Spleen (tissue), 11 donors: ENCODE measurements at regions not wholly inside any gene's neighbourhood (a gene's known extent, or its start where the extent isn't known, plus 50 kb on each side); places are given as distances from the start of the nearest gene placed in this dataset.

Source experiments
- DNase-seq: peaks from one replicate; pipeline ENCODE4 v3.0.0-alpha.2; 2020
- H3K27ac ChIP-seq, 8 donors: fragments of 200-600 bp; sonication (generic) in 7 of 8; 1 replicate in 4 of 8; 2 replicates in 4 of 8; pipeline versions ENCODE4 v1.5.0 to v1.8.0; 2016 to 2021; ENCODE audit warnings: inconsistent platforms in 4 of 8, mild to moderate bottlenecking in 4 of 8, moderate library complexity in 1 of 8
- H3K27me3 ChIP-seq, 7 donors: fragments of 200-600 bp; sonication (generic) in 6 of 7; replicated peaks in 1 of 7; 1 replicate in 4 of 7; 2 replicates in 3 of 7; pipeline versions ENCODE4 v1.5.0 to v1.8.0; 2016 to 2021; ENCODE audit warnings: inconsistent platforms in 3 of 7, mild to moderate bottlenecking in 1 of 7
- H3K36me3 ChIP-seq, 6 donors: fragments of 200-600 bp; sonication (generic) in 5 of 6; 1 replicate in 4 of 6; 2 replicates in 2 of 6; pipeline versions ENCODE4 v1.5.0 to v1.8.0; 2016 to 2021; ENCODE audit warnings: inconsistent platforms in 2 of 6
- H3K4me1 ChIP-seq, 6 donors: fragments of 200-600 bp; sonication (generic) in 5 of 6; 1 replicate in 3 of 6; 2 replicates in 3 of 6; pipeline versions ENCODE4 v1.5.0 to v1.8.0; 2016 to 2021; ENCODE audit warnings: inconsistent platforms in 3 of 6
- H3K4me3 ChIP-seq, 8 donors: fragments of 200-600 bp; sonication (generic) in 7 of 8; 1 replicate in 4 of 8; 2 replicates in 4 of 8; pipeline versions ENCODE4 v1.5.0 to v1.8.0; 2016 to 2021; ENCODE audit warnings: inconsistent platforms in 4 of 8, mild to moderate bottlenecking in 4 of 8, moderate library complexity in 2 of 8
- H3K9me3 ChIP-seq, 8 donors: fragments of 200-600 bp; sonication (generic) in 7 of 8; 1 replicate in 4 of 8; 2 replicates in 4 of 8; pipeline versions ENCODE4 v1.5.0 to v1.8.0; 2016 to 2021; ENCODE audit warnings: inconsistent platforms in 4 of 8
- POLR2A ChIP-seq, 3 donors: fragments of 450-650 bp; IDR thresholded peaks; one replicate each; pipeline ENCODE4 v1.5.1; 2017; ENCODE audit warnings: antibody characterized with exemption in 3 of 3, mild to moderate bottlenecking in 1 of 3
- POLR2AphosphoS5 ChIP-seq, 3 donors: sonication (generic); formaldehyde crosslinking; IDR thresholded peaks; one replicate each; pipeline ENCODE4 v1.5.1; 2017; ENCODE audit warnings: antibody characterized with exemption in 3 of 3
- WGBS, 5 donors: extraction: QIAGEN DNeasy Blood & Tissue Kit in 3 of 5; methylation state at CpG; one replicate each; pipeline versions ENCODE4 v1.1.5 to v1.1.7; 2013 to 2018; 5-methylcytosine and 5-hydroxymethylcytosine counted together
- intact Hi-C: fragments of 100-400 bp; cut with DNase I; formaldehyde crosslinking; loops from one replicate; pipeline ENCODE4 v1.15.0; 2023; ENCODE audit warnings: low total_unique reads
- TF ChIP-seq, protein P1 (sequence below), 11 experiments: fragments of 200-600 bp in 7 of 11; fragments of 450-650 bp in 4 of 11; sonication (generic) in 4 of 11; IDR thresholded peaks in 8 of 11; conservative IDR thresholded peaks in 3 of 11; 1 replicate in 7 of 11; 2 replicates in 4 of 11; pipeline versions ENCODE4 v1.4.0 to v1.8.0; 2016 to 2021; ENCODE audit warnings: antibody characterized with exemption in 11 of 11, inconsistent platforms in 4 of 11, mild to moderate bottlenecking in 1 of 11
- donor health status: healthy with polysubstance abuse.
- donor health status: DM: no; HTN: no; CAD: no; lungs with moderate emphysema.
- donor health status: DM: no; HTN: no; CAD: no.
- donor health status: Bipolar disorder and iron deficiency.
- donor health status: healthy.
- donor health status: DM: no; HTN: no; CAD: no.
- donor health status: DM: yes; HTN: yes; CAD: no.

DNA sequence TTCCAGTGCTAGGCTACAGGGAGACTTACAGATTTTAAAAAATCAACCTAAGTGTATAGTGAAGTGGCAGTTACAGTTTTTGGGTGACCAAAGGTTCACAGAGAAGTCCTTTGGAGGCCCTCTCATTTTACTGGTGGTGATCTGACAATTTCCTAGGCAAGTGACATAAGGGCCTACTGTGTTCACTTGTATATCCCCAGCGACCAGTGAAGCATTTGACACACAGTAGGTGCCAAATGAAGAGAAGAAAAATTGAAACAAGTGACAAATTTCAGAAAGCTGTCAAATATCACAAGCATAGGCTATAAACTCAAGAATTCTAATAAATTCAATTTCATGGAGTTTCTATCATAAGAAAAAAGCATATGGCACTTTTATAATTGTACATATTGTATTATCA is 89.5 kb downstream of the RPL22L1 start:
- no peak overlapping the region for H3K4me3 ChIP-seq
- no peak overlapping the region for H3K27ac ChIP-seq
- 41 to 57% (median 45%) methylated on average over 1 of the region's 1 CpG for WGBS, 5 donors
- DNase-seq, result no peak
- H3K4me1 ChIP-seq, result no peaks in the 10 kb centered on the region
- intact Hi-C loops, result no loop called here
- H3K9me3 ChIP-seq, result peaks cover 0 to 13% (median 0%) of the 10 kb centered on the region in 8 donors
- TF ChIP-seq POLR2A (IDR thresholded peaks at IDR 0.05), result no peak
- TF ChIP-seq, protein P1, sequence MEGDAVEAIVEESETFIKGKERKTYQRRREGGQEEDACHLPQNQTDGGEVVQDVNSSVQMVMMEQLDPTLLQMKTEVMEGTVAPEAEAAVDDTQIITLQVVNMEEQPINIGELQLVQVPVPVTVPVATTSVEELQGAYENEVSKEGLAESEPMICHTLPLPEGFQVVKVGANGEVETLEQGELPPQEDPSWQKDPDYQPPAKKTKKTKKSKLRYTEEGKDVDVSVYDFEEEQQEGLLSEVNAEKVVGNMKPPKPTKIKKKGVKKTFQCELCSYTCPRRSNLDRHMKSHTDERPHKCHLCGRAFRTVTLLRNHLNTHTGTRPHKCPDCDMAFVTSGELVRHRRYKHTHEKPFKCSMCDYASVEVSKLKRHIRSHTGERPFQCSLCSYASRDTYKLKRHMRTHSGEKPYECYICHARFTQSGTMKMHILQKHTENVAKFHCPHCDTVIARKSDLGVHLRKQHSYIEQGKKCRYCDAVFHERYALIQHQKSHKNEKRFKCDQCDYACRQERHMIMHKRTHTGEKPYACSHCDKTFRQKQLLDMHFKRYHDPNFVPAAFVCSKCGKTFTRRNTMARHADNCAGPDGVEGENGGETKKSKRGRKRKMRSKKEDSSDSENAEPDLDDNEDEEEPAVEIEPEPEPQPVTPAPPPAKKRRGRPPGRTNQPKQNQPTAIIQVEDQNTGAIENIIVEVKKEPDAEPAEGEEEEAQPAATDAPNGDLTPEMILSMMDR (IDR thresholded peaks at IDR 0.05 in 8 of 11, conservative IDR thresholded peaks at IDR 0.05 in 3 of 11), result no peak
- TF ChIP-seq POLR2AphosphoS5 (IDR thresholded peaks at IDR 0.05), result no peak
- H3K36me3 ChIP-seq, result no peaks in the 10 kb centered on the region
- H3K27me3 ChIP-seq, result peaks cover 0 to 22% (median 0%) of the 10 kb centered on the region in 7 donors

GRCh38 chr3:170778240-170779217 is 91.5 kb downstream of the RPL22L1 start:
- DNase-seq, result no peak
- Histone ChIP-seq H3K4me1 (no peaks in the 10 kb centered on the region), H3K36me3 (no peaks in the 10 kb centered on the region), H3K27me3 (peaks cover 0 to 14% (median 0%) of the 10 kb centered on the region in 7 donors), H3K27ac (no peak overlapping the region), H3K9me3 (peaks cover 0 to 13% (median 0%) of the 10 kb centered on the region in 8 donors), H3K4me3 (no peak overlapping the region)
- TF ChIP-seq POLR2AphosphoS5 (IDR thresholded peaks at IDR 0.05), result no peak
- TF ChIP-seq, protein P1 (IDR thresholded peaks at IDR 0.05 in 8 of 11, conservative IDR thresholded peaks at IDR 0.05 in 3 of 11), result no peak
- no peak for TF ChIP-seq POLR2A (IDR thresholded peaks at IDR 0.05)
- WGBS, 5 donors, result 79 to 85% (median 84%) methylated on average over 6 of the region's 6 CpGs
- intact Hi-C loops, result no loop called here

DNA sequence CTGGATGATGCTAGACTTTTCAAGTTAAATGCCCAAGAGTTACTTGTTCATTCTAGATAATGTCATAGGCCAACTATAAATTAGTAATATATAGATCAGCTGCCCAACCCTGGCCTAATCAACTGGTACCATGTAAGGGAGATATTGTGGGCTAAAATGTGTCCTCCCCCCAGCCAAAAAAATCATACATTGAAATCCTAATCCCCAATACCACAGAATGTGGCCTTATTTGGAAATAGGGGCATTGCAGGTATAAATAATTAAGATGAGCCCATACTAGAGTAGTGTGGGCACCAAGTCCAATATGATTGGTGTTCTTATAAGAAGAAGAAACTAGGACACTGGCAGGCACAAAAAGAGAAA is 92.5 kb downstream of the RPL22L1 start:
- H3K27ac ChIP-seq, result no peak overlapping the region
- no peak for DNase-seq
- H3K36me3 ChIP-seq, result no peaks in the 10 kb centered on the region
- H3K4me3 ChIP-seq, result no peak overlapping the region
- intact Hi-C loops, result no loop called here
- H3K4me1 ChIP-seq, result no peaks in the 10 kb centered on the region
- peaks cover 0 to 13% (median 0%) of the 10 kb centered on the region in 8 donors for H3K9me3 ChIP-seq
- peaks cover 0 to 10% (median 0%) of the 10 kb centered on the region in 7 donors for H3K27me3 ChIP-seq
- TF ChIP-seq, protein P1 (IDR thresholded peaks at IDR 0.05 in 8 of 11, conservative IDR thresholded peaks at IDR 0.05 in 3 of 11), result no peak

- H3K27ac ChIP-seq, result no peak overlapping the region
- no peaks in the 10 kb centered on the region for H3K4me1 ChIP-seq
- no peak overlapping the region for H3K4me3 ChIP-seq
- peaks cover 0 to 13% (median 0%) of the 10 kb centered on the region in 8 donors for H3K9me3 ChIP-seq
- no peaks in the 10 kb centered on the region for H3K36me3 ChIP-seq
- WGBS, 5 donors, result 76 to 87% (median 83%) methylated on average over 5 of the region's 5 CpGs
- intact Hi-C loops, result no loop called here
- TF ChIP-seq POLR2A (IDR thresholded peaks at IDR 0.05) (no peak), POLR2AphosphoS5 (IDR thresholded peaks at IDR 0.05) (no peak)
- TF ChIP-seq, protein P1 (IDR thresholded peaks at IDR 0.05 in 8 of 11, conservative IDR thresholded peaks at IDR 0.05 in 3 of 11), result no peak
- DNase-seq, result no peak
- peaks cover 0 to 10% (median 0%) of the 10 kb centered on the region in 7 donors for H3K27me3 ChIP-seq
These were observed 93.0 kb downstream of the RPL22L1 start for GRCh38 chr3:170776887-170777563.
